ENCODE measurements at regions not wholly inside any gene's neighbourhood (a gene's known extent, or its start where the extent isn't known, plus 50 kb on each side); places are given as distances from the start of the nearest gene placed in this dataset.
A peak's percentile ranks its signal among the peaks of the same experiment; 100 is the strongest.

DNA sequence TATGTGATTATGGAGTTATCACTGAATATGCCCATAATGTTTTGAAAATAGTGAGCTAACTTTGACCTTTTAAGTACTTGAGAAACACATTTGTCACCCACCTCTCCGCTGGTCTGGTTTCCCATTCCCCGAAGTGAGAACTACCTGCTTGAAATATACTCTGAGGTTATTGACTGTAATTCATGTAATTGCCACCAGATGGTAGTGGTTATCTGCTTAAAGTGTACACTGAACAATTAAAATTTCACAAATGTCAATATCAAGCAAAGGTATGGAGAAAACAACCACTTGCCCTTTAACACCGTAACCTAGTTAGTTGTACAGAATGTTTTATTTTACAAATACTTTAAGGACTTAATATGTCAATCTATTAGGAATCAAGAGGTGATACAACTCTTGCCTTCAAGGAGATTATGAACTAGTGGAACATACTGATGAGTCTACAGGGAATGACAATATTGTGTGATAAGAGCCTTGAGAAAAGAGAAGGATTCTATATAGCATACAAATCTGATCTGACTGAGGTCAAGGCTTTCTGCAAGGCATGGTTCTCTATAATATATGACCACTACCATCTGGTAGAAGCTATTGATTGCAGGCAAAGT lies 316.8 kb upstream of the KCNH7 start:
- Mint-ChIP-seq H3K36me3 (ENCODE audit: low read depth) (no peaks in the 10 kb centered on the region), H3K27me3 (ENCODE audit: low read depth) (no peaks in the 10 kb centered on the region), H3K4me1 (no peaks in the 10 kb centered on the region), H3K27ac (ENCODE audit: unreplicated experiment) (no peak overlapping the region), H3K4me3 (no peak overlapping the region), H3K9me3 (no peaks in the 10 kb centered on the region)
- TF ChIP-seq CTCF (conservative IDR thresholded peaks at IDR 0.05), result peak; percentile 76
- no peak for DNase-seq (ENCODE audit: low read depth, low spot score)

DNA sequence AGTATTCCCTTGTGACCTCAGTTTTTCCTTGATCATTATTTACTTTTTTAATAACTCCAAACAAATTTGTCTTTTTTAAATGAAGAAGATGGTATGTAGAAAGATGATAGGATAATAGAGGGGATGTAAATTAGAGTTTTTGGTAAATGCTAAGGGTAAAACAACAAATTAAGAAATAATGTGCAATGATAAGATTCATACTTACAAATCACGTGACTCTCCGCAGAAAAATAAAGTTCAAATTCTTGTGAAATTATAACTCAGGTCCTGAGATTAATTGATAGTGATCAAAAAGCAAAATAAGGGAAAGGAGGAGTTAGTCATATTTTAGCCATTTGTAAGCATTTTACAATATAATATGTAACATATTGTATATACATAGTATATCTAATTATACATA lies 304.1 kb upstream of the KCNH7 start:
- DNase-seq (ENCODE audit: low read depth, low spot score), result no peak

GRCh38 chr2:163138947-163139346 lies 300.4 kb upstream of the KCNH7 start:
- H3K4me3 Mint-ChIP-seq, result no peak overlapping the region
- TF ChIP-seq CTCF (conservative IDR thresholded peaks at IDR 0.05), result no peak
- H3K27me3 Mint-ChIP-seq (ENCODE audit: low read depth), result no peaks in the 10 kb centered on the region
- no peak overlapping the region for H3K27ac Mint-ChIP-seq (ENCODE audit: unreplicated experiment)
- H3K4me1 Mint-ChIP-seq, result no peaks in the 10 kb centered on the region
- no peaks in the 10 kb centered on the region for H3K36me3 Mint-ChIP-seq (ENCODE audit: low read depth)
- H3K9me3 Mint-ChIP-seq, result peaks cover 5% of the 10 kb centered on the region
- DNase-seq (ENCODE audit: low read depth, low spot score), result no peak

More for the DNA sequence above, 304.1 kb upstream of the KCNH7 start:
- Mint-ChIP-seq H3K27ac (ENCODE audit: unreplicated experiment) (no peak overlapping the region), H3K4me3 (no peak overlapping the region), H3K36me3 (ENCODE audit: low read depth) (no peaks in the 10 kb centered on the region), H3K4me1 (no peaks in the 10 kb centered on the region), H3K9me3 (peaks cover 7% of the 10 kb centered on the region), H3K27me3 (ENCODE audit: low read depth) (no peaks in the 10 kb centered on the region)
- TF ChIP-seq CTCF (conservative IDR thresholded peaks at IDR 0.05), result no peak

- DNase-seq (ENCODE audit: low read depth, low spot score), result no peak
- Mint-ChIP-seq H3K4me3 (no peak overlapping the region), H3K9me3 (peaks cover 5% of the 10 kb centered on the region), H3K27me3 (ENCODE audit: low read depth) (no peaks in the 10 kb centered on the region), H3K36me3 (ENCODE audit: low read depth) (no peaks in the 10 kb centered on the region), H3K4me1 (peaks cover 5% of the 10 kb centered on the region), H3K27ac (ENCODE audit: unreplicated experiment) (no peak overlapping the region)
- TF ChIP-seq CTCF (conservative IDR thresholded peaks at IDR 0.05), result no peak
Measured at GRCh38 chr2:163135256-163135655, 296.7 kb upstream of the KCNH7 start.

DNA sequence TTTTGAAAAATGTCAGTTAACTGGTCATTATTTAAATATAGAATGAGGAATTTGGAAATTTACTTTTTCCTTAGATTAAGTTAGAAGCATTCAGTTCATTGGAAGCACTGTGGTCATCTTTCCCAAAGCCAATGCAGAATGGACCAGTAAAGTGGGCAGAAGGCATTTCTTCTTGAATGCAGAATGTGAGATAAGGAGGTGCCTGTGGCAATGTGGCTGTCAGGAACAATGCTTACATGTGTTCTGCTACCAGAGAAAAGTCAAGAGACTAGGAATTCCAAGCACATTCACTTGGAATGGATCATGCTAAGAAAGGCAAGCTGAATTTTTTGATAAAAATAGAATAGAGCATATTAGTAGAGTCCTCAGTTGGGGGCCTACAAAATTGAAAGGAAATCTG lies 295.0 kb upstream of the KCNH7 start:
- H3K4me1 Mint-ChIP-seq, result peaks cover 5% of the 10 kb centered on the region

More for the DNA sequence above, 295.0 kb upstream of the KCNH7 start:
- no peak for DNase-seq (ENCODE audit: low read depth, low spot score)
- Mint-ChIP-seq H3K9me3 (peaks cover under 1% of the 10 kb centered on the region), H3K27ac (ENCODE audit: unreplicated experiment) (no peak overlapping the region), H3K4me3 (no peak overlapping the region), H3K27me3 (ENCODE audit: low read depth) (no peaks in the 10 kb centered on the region), H3K36me3 (ENCODE audit: low read depth) (no peaks in the 10 kb centered on the region)
- TF ChIP-seq CTCF (conservative IDR thresholded peaks at IDR 0.05), result no peak
